ENCODE measurements at regions not wholly inside any gene's neighbourhood (a gene's known extent, or its start where the extent isn't known, plus 50 kb on each side); places are given as distances from the start of the nearest gene placed in this dataset.

GRCh38 chr6:84461461-84461860, 234.0 kb upstream of the CEP162 start:
- Mint-ChIP-seq H3K9me3 (peaks cover 0 to 6% of the 10 kb centered on the region in 2 donors), H3K27ac (no peak overlapping the region), H3K36me3 (no peaks in the 10 kb centered on the region)
- DNase-seq (ENCODE audit: low spot score in 2 of 2) (no peak), ATAC-seq (no peak)

- ATAC-seq (no peak), DNase-seq (ENCODE audit: low spot score in 2 of 2) (no peak)
- no peaks in the 10 kb centered on the region for H3K36me3 Mint-ChIP-seq
- no peak overlapping the region for H3K27ac Mint-ChIP-seq
- H3K9me3 Mint-ChIP-seq = peaks cover 0 to 6% of the 10 kb centered on the region in 2 donors
Observed at GRCh38 chr6:84460491-84460890, 233.0 kb upstream of the CEP162 start.

GRCh38 chr6:84459401-84459800, 232.0 kb upstream of the CEP162 start:
- Mint-ChIP-seq H3K27ac (no peak overlapping the region), H3K9me3 (peaks cover 0 to 5% of the 10 kb centered on the region in 2 donors), H3K36me3 (no peaks in the 10 kb centered on the region)
- no peak for ATAC-seq
- no peak for DNase-seq (ENCODE audit: low spot score in 2 of 2)

GRCh38 chr6:84458271-84458670, 230.8 kb upstream of the CEP162 start:
- Mint-ChIP-seq H3K27ac (no peak overlapping the region), H3K9me3 (peaks cover 0 to 3% of the 10 kb centered on the region in 2 donors), H3K36me3 (no peaks in the 10 kb centered on the region)
- ATAC-seq (no peak), DNase-seq (ENCODE audit: low spot score in 2 of 2) (no peak)

- no peak for ATAC-seq
- Mint-ChIP-seq H3K27ac (no peak overlapping the region), H3K36me3 (no peaks in the 10 kb centered on the region), H3K9me3 (peaks cover 0 to 3% of the 10 kb centered on the region in 2 donors)
- DNase-seq (ENCODE audit: low spot score in 2 of 2) = no peak
Observed at GRCh38 chr6:84457276-84457675, 229.8 kb upstream of the CEP162 start.

GRCh38 chr6:84456803-84457202, 229.4 kb upstream of the CEP162 start:
- DNase-seq (ENCODE audit: low spot score in 2 of 2) (no peak), ATAC-seq (no peak)
- no peaks in the 10 kb centered on the region for H3K36me3 Mint-ChIP-seq
- H3K9me3 Mint-ChIP-seq = peaks cover 0 to 3% of the 10 kb centered on the region in 2 donors
- H3K27ac Mint-ChIP-seq = no peak overlapping the region

GRCh38 chr6:84455511-84456029, 228.1 kb upstream of the CEP162 start:
- DNase-seq (ENCODE audit: low spot score in 2 of 2) = no peak
- ATAC-seq = no peak
- Mint-ChIP-seq H3K9me3 (peaks cover 0 to 3% of the 10 kb centered on the region in 2 donors), H3K27ac (no peak overlapping the region), H3K36me3 (no peaks in the 10 kb centered on the region)

GRCh38 chr6:84453499-84453898, 226.1 kb upstream of the CEP162 start:
- no peak overlapping the region for H3K27ac Mint-ChIP-seq
- DNase-seq (ENCODE audit: low spot score in 2 of 2) (no peak), ATAC-seq (no peak)
- no peaks in the 10 kb centered on the region for H3K36me3 Mint-ChIP-seq
- H3K9me3 Mint-ChIP-seq = peaks cover 0 to 3% of the 10 kb centered on the region in 2 donors

- Mint-ChIP-seq H3K9me3 (no peaks in the 10 kb centered on the region), H3K27ac (no peak overlapping the region), H3K36me3 (no peaks in the 10 kb centered on the region)
- DNase-seq (ENCODE audit: low spot score in 2 of 2) (no peak), ATAC-seq (no peak)
Observed at GRCh38 chr6:84450018-84450417, 222.6 kb upstream of the CEP162 start.

GRCh38 chr6:84449220-84449619, 221.8 kb upstream of the CEP162 start:
- Mint-ChIP-seq H3K9me3 (no peaks in the 10 kb centered on the region), H3K36me3 (no peaks in the 10 kb centered on the region), H3K27ac (no peak overlapping the region)
- ATAC-seq (no peak), DNase-seq (ENCODE audit: low spot score in 2 of 2) (no peak)

- H3K36me3 Mint-ChIP-seq = no peaks in the 10 kb centered on the region
- no peak overlapping the region for H3K27ac Mint-ChIP-seq
- DNase-seq (ENCODE audit: low spot score in 2 of 2) = no peak
- H3K9me3 Mint-ChIP-seq = no peaks in the 10 kb centered on the region
- ATAC-seq = no peak
Observed at GRCh38 chr6:84448331-84448730, 220.9 kb upstream of the CEP162 start.

- Mint-ChIP-seq H3K36me3 (no peaks in the 10 kb centered on the region), H3K9me3 (peaks cover 0 to 4% of the 10 kb centered on the region in 2 donors), H3K27ac (no peak overlapping the region)
- no peak for DNase-seq (ENCODE audit: low spot score in 2 of 2)
- ATAC-seq = no peak
Observed at GRCh38 chr6:84447651-84448050, 220.2 kb upstream of the CEP162 start.

- DNase-seq (ENCODE audit: low spot score in 2 of 2) = no peak
- no peak for ATAC-seq
- Mint-ChIP-seq H3K36me3 (no peaks in the 10 kb centered on the region), H3K9me3 (peaks cover 0 to 9% of the 10 kb centered on the region in 2 donors), H3K27ac (no peak overlapping the region)
Observed at GRCh38 chr6:84445068-84445467, 217.6 kb upstream of the CEP162 start.

- ATAC-seq = no peak
- DNase-seq (ENCODE audit: low spot score in 2 of 2) = no peak
- Mint-ChIP-seq H3K27ac (no peak overlapping the region), H3K9me3 (peaks cover 0 to 9% of the 10 kb centered on the region in 2 donors), H3K36me3 (no peaks in the 10 kb centered on the region)
Observed at GRCh38 chr6:84442208-84442607, 214.8 kb upstream of the CEP162 start.

GRCh38 chr6:84441456-84441855, 214.0 kb upstream of the CEP162 start:
- Mint-ChIP-seq H3K36me3 (no peaks in the 10 kb centered on the region), H3K27ac (no peak overlapping the region), H3K9me3 (peaks cover 0 to 9% of the 10 kb centered on the region in 2 donors)
- DNase-seq (ENCODE audit: low spot score in 2 of 2) = no peak
- ATAC-seq = no peak

- Mint-ChIP-seq H3K27ac (no peak overlapping the region), H3K36me3 (no peaks in the 10 kb centered on the region), H3K9me3 (peaks cover 5 to 20% of the 10 kb centered on the region in 2 donors)
- no peak for ATAC-seq
- DNase-seq (ENCODE audit: low spot score in 2 of 2) = no peak
Observed at GRCh38 chr6:84434550-84434949, 207.1 kb upstream of the CEP162 start.

GRCh38 chr6:84432619-84433018, 205.2 kb upstream of the CEP162 start:
- Mint-ChIP-seq H3K27ac (no peak overlapping the region), H3K9me3 (peaks cover 5 to 22% of the 10 kb centered on the region in 2 donors), H3K36me3 (no peaks in the 10 kb centered on the region)
- ATAC-seq = no peak
- DNase-seq (ENCODE audit: low spot score in 2 of 2) = no peak

- no peaks in the 10 kb centered on the region for H3K36me3 Mint-ChIP-seq
- H3K9me3 Mint-ChIP-seq = peaks cover 0 to 18% of the 10 kb centered on the region in 2 donors
- H3K27ac Mint-ChIP-seq = no peak overlapping the region
- DNase-seq (ENCODE audit: low spot score in 2 of 2) (peak in 1 of 2 donors; percentile 5), ATAC-seq (no peak)
Observed at GRCh38 chr6:84428300-84428907, 201.0 kb upstream of the CEP162 start.
